OCI-LY1 (cell line): ENCODE measurements at regions not wholly inside any gene's neighbourhood (a gene's known extent, or its start where the extent isn't known, plus 50 kb on each side); places are given as distances from the start of the nearest gene placed in this dataset.

Source experiments
- EZH2 ChIP-seq: fragments of 200-600 bp; sonication (generic), shearing (Covaris generic); IDR thresholded peaks from 2 replicates; pipeline ENCODE4 v1.8.0; 2017; ENCODE audit warnings: borderline replicate concordance, mixed run types, mild to moderate bottlenecking, antibody characterized with exemption, low read length, moderate library complexity, mixed read lengths
- TF ChIP-seq, protein P1 (sequence below): fragments of 200-600 bp; sonication (generic), shearing (Covaris generic); IDR thresholded peaks from 2 replicates; pipeline ENCODE4 v1.5.1; 2017; ENCODE audit warnings: mild to moderate bottlenecking, antibody characterized with exemption, low read length, moderate library complexity, mixed read lengths

DNA sequence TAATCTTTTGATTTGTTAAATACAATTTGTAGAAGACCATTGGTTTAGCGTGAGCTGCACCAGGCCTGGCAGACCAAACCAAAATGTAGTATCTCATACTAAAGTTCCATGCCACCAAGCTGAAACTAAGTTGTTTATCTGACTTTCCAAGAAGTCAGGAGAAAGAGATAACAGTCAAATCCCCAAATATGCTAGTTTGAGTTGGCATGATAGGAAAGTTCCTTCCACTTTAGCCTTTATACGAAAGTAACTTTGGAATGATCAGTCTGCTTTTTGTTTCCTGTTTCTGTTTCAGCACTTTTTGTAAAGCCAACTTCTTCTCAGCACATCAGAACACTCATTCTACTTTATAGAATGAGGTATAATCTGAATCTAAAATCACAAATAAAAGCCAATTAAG lies 449.2 kb downstream of the GRXCR1 start:
- TF ChIP-seq, protein P1, sequence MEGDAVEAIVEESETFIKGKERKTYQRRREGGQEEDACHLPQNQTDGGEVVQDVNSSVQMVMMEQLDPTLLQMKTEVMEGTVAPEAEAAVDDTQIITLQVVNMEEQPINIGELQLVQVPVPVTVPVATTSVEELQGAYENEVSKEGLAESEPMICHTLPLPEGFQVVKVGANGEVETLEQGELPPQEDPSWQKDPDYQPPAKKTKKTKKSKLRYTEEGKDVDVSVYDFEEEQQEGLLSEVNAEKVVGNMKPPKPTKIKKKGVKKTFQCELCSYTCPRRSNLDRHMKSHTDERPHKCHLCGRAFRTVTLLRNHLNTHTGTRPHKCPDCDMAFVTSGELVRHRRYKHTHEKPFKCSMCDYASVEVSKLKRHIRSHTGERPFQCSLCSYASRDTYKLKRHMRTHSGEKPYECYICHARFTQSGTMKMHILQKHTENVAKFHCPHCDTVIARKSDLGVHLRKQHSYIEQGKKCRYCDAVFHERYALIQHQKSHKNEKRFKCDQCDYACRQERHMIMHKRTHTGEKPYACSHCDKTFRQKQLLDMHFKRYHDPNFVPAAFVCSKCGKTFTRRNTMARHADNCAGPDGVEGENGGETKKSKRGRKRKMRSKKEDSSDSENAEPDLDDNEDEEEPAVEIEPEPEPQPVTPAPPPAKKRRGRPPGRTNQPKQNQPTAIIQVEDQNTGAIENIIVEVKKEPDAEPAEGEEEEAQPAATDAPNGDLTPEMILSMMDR = no peak
- TF ChIP-seq EZH2 = no peak
